Astrocyte of the cerebellum (primary cell): ENCODE measurements at regions not wholly inside any gene's neighbourhood (a gene's known extent, or its start where the extent isn't known, plus 50 kb on each side); places are given as distances from the start of the nearest gene placed in this dataset.
"Not testable (repeated sequence)": the region's sequence is repeated elsewhere in the genome, so short reads cannot be mapped to it uniquely, and the experiment has no call there.

Experiments used
- DNase-seq: peaks from one replicate; pipeline ENCODE4 v3.0.0-alpha.2; 2011; ENCODE audit warnings: low read depth
- H3K4me3 ChIP-seq: 2 replicates; pipeline ENCODE4 v1.5.1; 2011; ENCODE audit warnings: mild to moderate bottlenecking, low read depth, low read length, moderate library complexity
- CTCF ChIP-seq: IDR thresholded peaks from 2 replicates; pipeline ENCODE4 v1.5.1; 2012; ENCODE audit warnings: low read length, low read depth, moderate library complexity, mild to moderate bottlenecking; ENCODE audit errors: missing control alignments
- in situ Hi-C: cut with HindIII; loops from 2 replicates; pipeline ENCODE4 v1.10.0; 2017; ENCODE audit warnings: low sequenced_read_pairs

GRCh38 chr5:158458086-158458485 lies 599.1 kb upstream of the CLINT1 start:
- H3K4me3 ChIP-seq = no peak overlapping the region
- TF ChIP-seq CTCF = no peak
- no peak for DNase-seq
- in situ Hi-C loops = no loop called here

DNA sequence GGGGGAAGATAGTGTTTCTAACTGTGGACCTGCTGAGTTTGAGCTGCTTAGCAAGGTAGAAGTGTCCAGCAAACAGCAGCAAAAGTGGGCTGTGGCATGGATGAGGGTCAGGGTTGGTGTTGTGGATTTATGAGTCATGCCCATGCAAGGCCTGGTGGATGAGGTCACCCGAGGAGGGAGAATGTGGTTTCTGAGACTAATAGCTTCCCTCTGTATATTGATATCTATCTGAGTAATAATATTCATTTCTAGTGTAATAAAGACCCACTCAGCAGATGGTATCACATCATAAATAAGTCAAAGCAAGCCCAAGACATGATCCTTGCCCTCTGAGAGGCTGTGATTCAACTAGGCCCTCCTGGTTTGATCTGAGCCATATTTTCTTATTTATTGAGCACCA lies 597.8 kb upstream of the CLINT1 start:
- H3K4me3 ChIP-seq = no peak overlapping the region
- TF ChIP-seq CTCF = no peak
- DNase-seq = peak; percentile 82
- in situ Hi-C loops = no loop called here

DNA sequence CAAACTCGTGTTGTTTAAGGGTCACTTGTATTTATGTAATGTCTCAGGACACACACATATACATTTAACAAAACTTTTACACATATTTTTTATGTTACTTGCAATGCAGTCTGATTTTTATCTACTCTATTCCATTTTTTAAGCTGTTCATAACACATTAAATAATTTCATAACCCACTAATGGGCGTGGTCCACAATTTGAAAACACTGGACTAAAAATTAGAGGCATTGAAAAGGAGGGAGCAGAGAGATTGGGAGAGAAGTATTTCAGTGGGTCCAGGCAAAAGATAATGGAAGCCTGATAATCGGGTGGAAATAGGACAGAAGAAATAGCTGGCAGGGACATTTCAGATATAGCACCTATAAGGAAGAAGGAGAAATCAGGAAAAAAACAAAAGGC lies 597.3 kb upstream of the CLINT1 start:
- in situ Hi-C loops = no loop called here

DNA sequence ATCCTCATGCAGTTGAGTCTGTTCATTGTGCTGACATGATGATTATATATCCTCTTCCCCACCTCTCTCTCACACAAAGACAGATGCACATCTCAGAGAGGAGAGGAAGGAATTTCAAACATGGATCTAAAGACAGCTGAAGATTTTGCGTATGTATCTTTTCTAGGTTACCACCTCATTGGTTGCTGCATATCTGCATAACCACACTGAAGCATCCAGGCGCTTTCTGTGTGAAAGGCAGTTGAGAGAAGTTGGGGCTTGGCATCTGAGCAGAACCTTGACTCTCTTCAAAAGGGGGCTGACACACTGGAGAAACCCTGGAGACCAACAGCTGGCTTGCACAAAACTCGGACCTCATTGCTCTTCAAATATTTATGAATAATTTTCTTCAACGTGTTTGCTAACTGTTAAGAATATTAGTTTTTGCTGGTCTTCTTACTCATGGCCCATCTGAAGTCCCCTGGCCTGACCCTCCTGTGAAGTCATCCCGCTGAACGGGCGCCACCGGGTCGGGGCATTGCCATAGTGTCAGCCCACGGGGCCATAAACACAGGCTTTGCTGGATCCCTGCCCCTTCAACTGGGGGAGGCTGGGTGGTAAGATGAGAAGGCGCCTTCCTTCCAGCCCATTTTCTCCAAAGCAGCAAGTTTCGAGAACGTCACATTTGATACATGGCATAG lies 593.2 kb upstream of the CLINT1 start:
- no peak for DNase-seq
- no peak overlapping the region for H3K4me3 ChIP-seq
- no peak for TF ChIP-seq CTCF
- in situ Hi-C loops = no loop called here

More for the DNA sequence above, 597.3 kb upstream of the CLINT1 start:
- no peak overlapping the region for H3K4me3 ChIP-seq
- no peak for DNase-seq
- TF ChIP-seq CTCF = no peak

GRCh38 chr5:158451203-158451992 lies 592.5 kb upstream of the CLINT1 start:
- H3K4me3 ChIP-seq = no peak overlapping the region
- no peak for TF ChIP-seq CTCF
- in situ Hi-C loops = no loop called here
- DNase-seq = peak; percentile 74

DNA sequence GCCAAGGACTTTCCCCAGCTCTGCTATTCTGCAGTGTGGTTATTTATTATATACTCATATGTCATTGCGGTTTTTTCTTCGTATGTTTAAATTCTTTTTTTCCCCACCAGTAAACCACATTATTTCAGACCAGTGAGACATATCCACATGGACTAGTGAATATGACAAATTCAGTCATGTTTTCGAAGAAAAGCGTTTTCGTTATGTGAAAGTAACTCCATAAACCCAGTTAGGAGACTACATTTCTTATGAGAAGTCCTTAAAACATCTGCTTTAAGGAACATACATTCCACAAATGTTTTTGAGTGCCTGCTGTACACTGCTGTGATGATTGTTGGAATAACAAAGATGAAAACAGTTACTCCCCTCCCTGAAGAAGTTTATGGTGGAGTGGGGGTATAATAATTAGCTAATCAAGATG lies 591.8 kb upstream of the CLINT1 start:
- DNase-seq = no peak
- H3K4me3 ChIP-seq = no peak overlapping the region
- TF ChIP-seq CTCF = no peak
- in situ Hi-C loops = no loop called here

DNA sequence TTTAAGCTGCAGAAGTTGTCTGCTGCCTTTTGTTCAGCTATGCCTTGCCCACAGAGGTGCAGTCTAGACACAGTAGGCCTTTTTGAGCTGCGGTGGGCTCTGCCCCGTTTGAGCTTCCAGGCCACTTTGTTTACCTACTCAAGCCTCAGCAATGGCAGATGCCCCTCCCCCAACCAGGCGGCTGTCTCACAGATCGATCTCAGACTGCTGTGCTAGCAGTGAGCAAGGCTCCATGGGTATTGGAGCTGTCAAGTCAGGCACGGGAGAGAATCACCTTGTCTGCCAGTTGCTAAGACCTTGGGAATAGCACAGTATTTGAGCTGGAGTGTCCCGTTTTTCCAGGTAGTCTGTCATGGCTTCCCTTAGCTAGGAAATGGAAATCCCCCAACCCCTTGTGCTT lies 587.8 kb upstream of the CLINT1 start:
- DNase-seq, H3K4me3 ChIP-seq, in situ Hi-C loops: not testable (repeated sequence)

DNA sequence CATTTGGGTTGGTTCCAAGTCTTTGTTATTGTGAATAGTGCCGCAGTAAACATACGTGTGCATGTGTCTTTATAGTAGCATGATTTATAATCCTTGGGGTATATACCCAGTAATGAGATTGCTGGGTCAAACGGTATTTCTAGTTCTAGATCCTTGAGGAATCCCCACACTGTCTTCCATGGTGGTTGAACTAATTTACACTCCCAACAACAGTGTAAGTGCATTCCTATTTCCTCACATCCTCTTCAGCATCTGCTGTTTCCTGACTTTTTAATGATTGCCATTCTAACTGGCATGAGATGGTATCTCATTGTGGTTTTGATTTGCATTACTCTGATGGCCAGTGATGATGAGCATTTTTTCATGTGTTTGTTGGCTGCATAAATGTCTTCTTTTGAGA lies 580.3 kb upstream of the CLINT1 start:
- DNase-seq, H3K4me3 ChIP-seq, in situ Hi-C loops: not testable (repeated sequence)
